ENCODE measurements at regions not wholly inside any gene's neighbourhood (a gene's known extent, or its start where the extent isn't known, plus 50 kb on each side); places are given as distances from the start of the nearest gene placed in this dataset.
A peak's percentile ranks its signal among the peaks of the same experiment; 100 is the strongest.

GRCh38 chr12:74408601-74409166 is 129.0 kb upstream of the ATXN7L3B start:
- no peak for DNase-seq

- DNase-seq = peak; percentile 5 to 46 (median 31)
These were observed 124.9 kb upstream of the ATXN7L3B start for GRCh38 chr12:74412606-74413230.

DNA sequence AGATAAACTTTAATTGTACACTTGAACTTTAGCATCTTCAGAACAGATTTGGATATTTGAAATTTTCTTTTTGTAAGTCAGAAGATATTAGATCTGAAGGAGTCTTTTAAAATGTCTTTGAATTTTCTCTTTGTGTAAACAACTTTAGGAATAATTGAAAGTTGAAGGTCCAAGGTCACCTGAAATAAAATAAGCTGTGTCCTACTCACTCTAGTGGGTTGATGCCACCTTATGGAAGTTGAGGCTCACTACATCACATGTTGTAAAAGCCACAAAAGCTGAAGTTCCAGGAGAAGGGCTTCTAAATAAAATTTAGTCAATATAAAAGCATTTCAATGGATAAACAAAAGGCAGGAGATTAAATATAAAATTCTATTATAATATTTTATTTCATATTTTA is 122.0 kb upstream of the ATXN7L3B start:
- DNase-seq = peak; percentile 6 to 37 (median 24)

DNA sequence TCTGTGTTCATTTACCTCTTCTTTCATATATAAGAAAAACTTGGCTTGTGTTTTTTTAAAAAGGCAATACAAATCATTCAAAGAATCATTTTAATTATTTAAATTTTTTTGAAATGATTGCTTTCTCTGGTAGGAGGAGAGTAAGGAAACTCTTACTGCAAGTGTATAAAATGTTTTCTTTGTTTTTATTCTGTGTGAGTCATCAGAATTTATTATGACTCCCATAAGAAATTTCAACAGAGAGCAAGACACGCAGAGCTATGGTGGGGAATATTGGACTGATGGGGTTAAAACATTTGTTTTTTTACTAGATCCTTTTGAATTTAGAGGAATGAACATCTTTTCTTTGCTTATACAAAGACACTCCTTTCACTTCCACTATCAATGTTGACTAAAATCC is 119.1 kb upstream of the ATXN7L3B start:
- DNase-seq = no peak

GRCh38 chr12:74424778-74425177 is 112.9 kb upstream of the ATXN7L3B start:
- DNase-seq = no peak

DNA sequence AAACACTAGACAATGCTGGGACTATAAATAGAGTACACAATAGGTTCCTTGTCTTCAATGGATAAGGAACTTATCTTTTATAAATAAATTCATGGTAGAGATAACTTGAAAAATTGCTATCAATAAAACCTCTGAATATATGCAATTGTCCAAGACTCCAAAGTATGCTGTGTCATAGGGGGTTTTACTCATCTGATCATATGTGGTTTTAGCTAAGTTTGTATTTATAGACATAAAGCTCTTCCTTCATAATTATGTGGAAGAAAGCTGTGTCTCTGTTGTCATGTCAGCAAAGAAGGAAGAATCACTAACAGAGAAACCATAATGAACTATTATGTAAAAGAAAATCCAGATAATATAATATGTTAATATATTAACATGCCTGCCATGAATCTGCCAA is 111.5 kb upstream of the ATXN7L3B start:
- no peak for DNase-seq

DNA sequence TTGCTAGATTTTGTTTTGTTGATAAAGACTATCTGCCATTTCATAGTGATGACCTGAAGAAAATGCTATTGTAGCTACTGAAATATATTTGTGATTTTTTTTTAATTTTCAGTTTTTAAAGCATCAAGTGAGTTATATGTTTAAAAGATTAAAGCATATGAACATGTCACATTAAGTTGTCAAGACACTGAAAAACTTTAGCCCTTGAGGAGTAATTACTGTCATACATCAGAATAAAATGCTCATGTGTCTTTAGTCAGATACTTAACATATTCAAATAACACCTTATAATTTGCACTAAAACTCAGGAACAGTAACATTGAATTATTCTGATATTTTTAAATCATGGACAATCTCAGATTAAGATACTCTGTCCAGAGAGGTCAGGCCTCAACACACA is 108.1 kb upstream of the ATXN7L3B start:
- DNase-seq = no peak

GRCh38 chr12:74431801-74432200 is 105.8 kb upstream of the ATXN7L3B start:
- DNase-seq = peak; percentile 34 to 62 (median 35)

- no peak for DNase-seq
These were observed 97.2 kb upstream of the ATXN7L3B start for GRCh38 chr12:74440469-74440868.

GRCh38 chr12:74441872-74442271 is 95.8 kb upstream of the ATXN7L3B start:
- DNase-seq = no peak

DNA sequence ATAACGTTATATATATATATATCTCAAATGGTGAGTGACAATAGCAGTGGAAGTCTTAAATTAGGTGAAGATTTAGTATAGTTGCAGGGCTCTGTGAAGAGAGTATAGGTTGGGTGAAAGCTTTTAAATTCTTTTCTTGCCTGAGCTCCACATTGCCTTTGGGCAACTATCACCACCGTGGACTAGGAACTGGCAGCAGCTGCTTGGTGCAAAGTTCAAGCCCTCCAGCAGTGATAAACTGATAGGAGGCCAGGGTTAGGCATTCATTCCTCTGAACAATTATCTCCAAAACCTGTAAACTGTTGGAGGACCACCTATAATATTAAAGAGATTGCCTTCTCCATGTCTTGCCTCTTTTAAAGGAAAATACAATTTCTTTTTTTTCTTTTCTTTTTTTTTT is 91.2 kb upstream of the ATXN7L3B start:
- no peak for DNase-seq

DNA sequence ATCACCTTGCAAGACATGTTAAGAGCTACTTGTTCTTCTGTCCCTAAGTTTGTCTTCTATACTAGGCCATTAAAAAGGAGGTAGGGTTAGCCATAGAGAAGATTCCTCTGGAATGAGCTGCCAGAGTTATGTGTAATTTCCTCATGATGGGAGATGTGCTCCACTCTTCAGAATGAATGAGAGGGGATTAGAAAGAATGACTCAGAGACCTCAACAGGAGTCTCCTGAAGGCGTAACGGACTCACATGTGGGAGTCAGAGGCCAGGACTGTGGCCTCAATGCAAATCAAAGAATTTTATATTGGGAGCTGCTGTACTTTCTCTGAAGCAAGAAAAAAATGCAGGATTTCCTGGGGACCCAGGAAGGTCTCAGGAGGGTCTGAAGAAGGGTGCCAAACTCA is 87.8 kb upstream of the ATXN7L3B start:
- no peak for DNase-seq

- DNase-seq = no peak
These were observed 83.5 kb upstream of the ATXN7L3B start for GRCh38 chr12:74454109-74454508.

DNA sequence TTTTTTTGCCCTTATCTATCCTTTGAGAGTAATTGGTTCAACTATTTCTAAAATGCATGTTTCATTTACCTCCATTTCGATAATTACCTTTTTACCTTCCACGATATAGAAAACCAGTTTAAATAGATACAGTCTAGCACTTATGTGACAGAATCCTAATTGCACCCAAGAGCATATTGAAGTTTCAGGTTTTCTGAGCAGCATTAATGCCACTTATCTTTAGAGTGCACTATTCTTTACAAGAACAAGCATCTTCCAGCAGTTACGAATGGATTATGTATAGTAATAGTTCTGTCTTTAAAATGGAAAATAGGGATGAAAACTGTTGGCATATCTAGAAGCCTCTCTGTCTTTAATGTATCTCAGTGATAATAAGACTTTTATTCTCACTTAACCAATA is 82.2 kb upstream of the ATXN7L3B start:
- DNase-seq = no peak

DNA sequence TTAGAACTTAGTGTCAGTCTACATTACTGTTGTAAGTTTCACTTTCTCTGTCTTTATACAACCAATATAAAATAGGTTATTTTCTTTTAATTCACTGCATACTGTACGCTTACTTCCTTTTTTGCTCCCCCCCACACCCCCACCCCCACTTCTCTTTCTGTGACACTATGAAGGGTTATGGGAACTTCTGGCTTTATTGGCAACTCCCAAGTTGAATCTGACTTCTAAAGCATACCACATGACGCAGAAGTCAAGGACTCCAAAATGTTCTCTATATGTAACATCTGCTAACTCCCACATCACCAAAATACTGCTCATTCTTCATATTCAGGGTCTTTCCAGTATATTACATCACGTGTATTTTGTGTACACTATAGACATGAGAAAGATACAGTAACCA is 81.2 kb upstream of the ATXN7L3B start:
- DNase-seq = peak; percentile 46 to 56 (median 48)

- DNase-seq = no peak
These were observed 69.2 kb upstream of the ATXN7L3B start for GRCh38 chr12:74468401-74468800.

GRCh38 chr12:74476234-74476633 is 61.4 kb upstream of the ATXN7L3B start:
- DNase-seq = no peak

- DNase-seq = no peak
These were observed 56.6 kb upstream of the ATXN7L3B start for GRCh38 chr12:74481078-74481477.

DNA sequence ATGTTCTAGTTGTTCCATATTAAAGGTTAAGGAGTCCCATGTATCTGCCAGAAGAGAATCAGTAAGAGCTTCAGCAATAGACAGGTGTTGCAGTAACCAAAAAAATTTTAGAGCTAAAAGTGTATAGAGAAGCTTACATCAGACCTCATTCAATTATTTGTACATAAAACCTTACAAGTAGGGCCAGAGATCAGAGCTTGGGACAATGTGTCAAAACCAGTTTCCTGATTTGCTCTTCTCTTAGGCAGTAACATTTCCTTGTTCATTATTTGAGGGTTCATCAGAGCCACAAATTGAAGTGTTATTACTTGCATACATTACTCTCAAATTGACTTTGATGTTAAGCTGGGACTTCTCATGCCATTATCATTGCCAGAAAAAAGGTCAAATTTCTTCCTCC is 55.5 kb upstream of the ATXN7L3B start:
- DNase-seq = no peak

DNA sequence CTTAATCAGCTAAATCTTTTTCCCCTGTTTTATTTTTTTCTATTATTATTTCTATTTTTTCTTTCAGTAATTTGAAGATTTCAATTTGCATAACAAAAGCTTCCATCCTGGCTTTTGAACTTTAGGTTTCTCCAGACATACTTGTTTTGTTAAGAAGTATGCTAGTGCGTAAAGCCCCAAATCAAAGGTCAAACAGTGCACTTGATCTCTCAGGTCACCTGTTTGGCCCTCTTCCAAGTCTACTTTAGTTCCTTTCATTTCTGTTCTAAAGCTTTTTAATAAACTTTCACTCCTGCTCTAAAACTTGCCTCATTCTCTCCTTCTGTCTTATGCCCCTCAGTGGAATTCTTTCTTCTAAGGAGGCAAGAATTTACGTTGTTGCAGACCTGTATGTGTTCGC is 54.6 kb upstream of the ATXN7L3B start:
- DNase-seq = no peak

All from suppressor macrophage treated with lipopolysaccharide for 1 hour (primary cell).